SK-N-SH treated with all-trans-retinoic acid at 6 μM for 48 hours (cell line): ENCODE measurements at regions not wholly inside any gene's neighbourhood (a gene's known extent, or its start where the extent isn't known, plus 50 kb on each side); places are given as distances from the start of the nearest gene placed in this dataset.

Experiments
- ATAC-seq: fragments of 200-7000 bp; cut with Tn5 transposase; 3 replicates; pipeline ENCODE4 v1.9.1; 2020; ENCODE audit warnings: mild to moderate bottlenecking, moderate library complexity
- ARNTL ChIP-seq: fragments of 450-650 bp; formaldehyde crosslinking; IDR thresholded peaks from 2 replicates; pipeline ENCODE4 v1.5.0; 2020; ENCODE audit warnings: low read depth, mild to moderate bottlenecking, moderate library complexity, borderline replicate concordance
- BACH2 ChIP-seq: fragments of 250-450 bp; sonication (Bioruptor Pico); IDR thresholded peaks from 2 replicates; pipeline ENCODE4 v1.9.0; 2021; ENCODE audit warnings: mild to moderate bottlenecking, borderline replicate concordance
- CREB5 ChIP-seq: fragments of 250-450 bp; sonication (Bioruptor Pico); IDR thresholded peaks from 2 replicates; pipeline ENCODE4 v1.5.1; 2020; ENCODE audit warnings: low read depth, mild to moderate bottlenecking, moderate library complexity
- CSDC2 ChIP-seq: fragments of 250-450 bp; sonication (Bioruptor Pico); IDR thresholded peaks from 2 replicates; pipeline ENCODE4 v1.5.0; 2020; ENCODE audit warnings: mild to moderate bottlenecking, moderate library complexity
- CSRNP3 ChIP-seq: fragments of 250-450 bp; sonication (Bioruptor Pico); IDR thresholded peaks from 2 replicates; pipeline ENCODE4 v1.5.1; 2021; ENCODE audit warnings: mild to moderate bottlenecking, moderate library complexity
- ESRRG ChIP-seq: fragments of 250-450 bp; sonication (Bioruptor Pico); IDR thresholded peaks from 2 replicates; pipeline ENCODE4 v1.6.1; 2021; ENCODE audit warnings: mild to moderate bottlenecking
- GLIS3 ChIP-seq: fragments of 250-450 bp; sonication (Bioruptor Pico); IDR thresholded peaks from 2 replicates; pipeline ENCODE4 v1.5.0; 2020; ENCODE audit warnings: mild to moderate bottlenecking, moderate library complexity
- ISL1 ChIP-seq: fragments of 250-450 bp; sonication (Bioruptor Pico); IDR thresholded peaks from 2 replicates; pipeline ENCODE4 v2.1.2; 2022; ENCODE audit warnings: mild to moderate bottlenecking, moderate library complexity
- OSR1 ChIP-seq: fragments of 250-450 bp; sonication (Bioruptor Pico); IDR thresholded peaks from 2 replicates; pipeline ENCODE4 v1.8.0; 2022; ENCODE audit warnings: moderate library complexity, mild to moderate bottlenecking, inconsistent platforms
- PATZ1 ChIP-seq: fragments of 250-450 bp; sonication (Bioruptor Pico); IDR thresholded peaks from 2 replicates; pipeline ENCODE4 v1.8.0; 2020; ENCODE audit warnings: mild to moderate bottlenecking, moderate library complexity, borderline replicate concordance
- POU6F1 ChIP-seq: fragments of 250-450 bp; sonication (Bioruptor Pico); IDR thresholded peaks from 2 replicates; pipeline ENCODE4 v1.8.0; 2021; ENCODE audit warnings: low read depth, mild to moderate bottlenecking, moderate library complexity, borderline replicate concordance
- PPARA ChIP-seq: fragments of 250-450 bp; sonication (Bioruptor Pico); IDR thresholded peaks from 2 replicates; pipeline ENCODE4 v1.5.0; 2020; ENCODE audit warnings: mild to moderate bottlenecking, borderline replicate concordance
- RARB ChIP-seq: fragments of 250-450 bp; sonication (Bioruptor Pico); IDR thresholded peaks from 2 replicates; pipeline ENCODE4 v1.8.0; 2021; ENCODE audit warnings: mild to moderate bottlenecking, moderate library complexity
- SNAI2 ChIP-seq: fragments of 250-450 bp; sonication (Bioruptor Pico); IDR thresholded peaks from 2 replicates; pipeline ENCODE4 v1.5.0; 2020; ENCODE audit warnings: mild to moderate bottlenecking, moderate library complexity
- TCF4 ChIP-seq: fragments of 250-450 bp; sonication (Bioruptor Pico); IDR thresholded peaks from 2 replicates; pipeline ENCODE4 v1.8.0; 2021; ENCODE audit warnings: mild to moderate bottlenecking, moderate library complexity, borderline replicate concordance
- ZC3H10 ChIP-seq: fragments of 250-450 bp; sonication (Bioruptor Pico); IDR thresholded peaks from 2 replicates; pipeline ENCODE4 v1.5.1; 2021; ENCODE audit warnings: mild to moderate bottlenecking, moderate library complexity
- ZFP3 ChIP-seq: fragments of 250-450 bp; sonication (Bioruptor Pico); IDR thresholded peaks from 2 replicates; pipeline ENCODE4 v1.5.0; 2020; ENCODE audit warnings: mild to moderate bottlenecking, moderate library complexity
- ZFP30 ChIP-seq: fragments of 450-650 bp; formaldehyde crosslinking; IDR thresholded peaks from 2 replicates; pipeline ENCODE4 v1.5.0; 2022; ENCODE audit warnings: mild to moderate bottlenecking, moderate library complexity
- ZNF565 ChIP-seq: fragments of 450-650 bp; formaldehyde crosslinking; conservative IDR thresholded peaks from 2 replicates; pipeline ENCODE4 v1.5.0; 2020; ENCODE audit warnings: low read depth, mild to moderate bottlenecking, moderate library complexity
- ZNF70 ChIP-seq: fragments of 450-650 bp; formaldehyde crosslinking; IDR thresholded peaks from 2 replicates; pipeline ENCODE4 v1.5.0; 2020; ENCODE audit warnings: mild to moderate bottlenecking, moderate library complexity
- ZNF8 ChIP-seq: fragments of 450-650 bp; formaldehyde crosslinking; IDR thresholded peaks from 2 replicates; pipeline ENCODE4 v1.5.0; 2020; ENCODE audit warnings: mild to moderate bottlenecking, moderate library complexity
- TF ChIP-seq, protein P1 (sequence below): fragments of 250-450 bp; sonication (Bioruptor Pico); IDR thresholded peaks from 2 replicates; pipeline ENCODE4 v1.5.0; 2020; ENCODE audit warnings: mild to moderate bottlenecking, moderate library complexity

- no peak for TF ChIP-seq RARB (CRISPR knock-in tag)
Observed at GRCh38 chr16:49000594-49000993, 281.0 kb downstream of the CBLN1 start (continued).

- no peak for ATAC-seq
- TF ChIP-seq CREB5 (CRISPR knock-in tag) (no peak), GLIS3 (CRISPR knock-in tag) (no peak), ZNF8 (no peak), PPARA (CRISPR knock-in tag) (no peak), SNAI2 (CRISPR knock-in tag) (no peak), RARB (CRISPR knock-in tag) (no peak), ZNF565 (CRISPR knock-in tag) (no peak), ISL1 (CRISPR knock-in tag) (no peak), POU6F1 (CRISPR knock-in tag) (no peak), ARNTL (no peak), ZNF70 (CRISPR knock-in tag) (no peak), PATZ1 (CRISPR knock-in tag) (no peak), TCF4 (CRISPR knock-in tag) (no peak), ESRRG (no peak), ZC3H10 (CRISPR knock-in tag) (no peak), CSDC2 (CRISPR knock-in tag) (no peak)
- TF ChIP-seq, protein P1, sequence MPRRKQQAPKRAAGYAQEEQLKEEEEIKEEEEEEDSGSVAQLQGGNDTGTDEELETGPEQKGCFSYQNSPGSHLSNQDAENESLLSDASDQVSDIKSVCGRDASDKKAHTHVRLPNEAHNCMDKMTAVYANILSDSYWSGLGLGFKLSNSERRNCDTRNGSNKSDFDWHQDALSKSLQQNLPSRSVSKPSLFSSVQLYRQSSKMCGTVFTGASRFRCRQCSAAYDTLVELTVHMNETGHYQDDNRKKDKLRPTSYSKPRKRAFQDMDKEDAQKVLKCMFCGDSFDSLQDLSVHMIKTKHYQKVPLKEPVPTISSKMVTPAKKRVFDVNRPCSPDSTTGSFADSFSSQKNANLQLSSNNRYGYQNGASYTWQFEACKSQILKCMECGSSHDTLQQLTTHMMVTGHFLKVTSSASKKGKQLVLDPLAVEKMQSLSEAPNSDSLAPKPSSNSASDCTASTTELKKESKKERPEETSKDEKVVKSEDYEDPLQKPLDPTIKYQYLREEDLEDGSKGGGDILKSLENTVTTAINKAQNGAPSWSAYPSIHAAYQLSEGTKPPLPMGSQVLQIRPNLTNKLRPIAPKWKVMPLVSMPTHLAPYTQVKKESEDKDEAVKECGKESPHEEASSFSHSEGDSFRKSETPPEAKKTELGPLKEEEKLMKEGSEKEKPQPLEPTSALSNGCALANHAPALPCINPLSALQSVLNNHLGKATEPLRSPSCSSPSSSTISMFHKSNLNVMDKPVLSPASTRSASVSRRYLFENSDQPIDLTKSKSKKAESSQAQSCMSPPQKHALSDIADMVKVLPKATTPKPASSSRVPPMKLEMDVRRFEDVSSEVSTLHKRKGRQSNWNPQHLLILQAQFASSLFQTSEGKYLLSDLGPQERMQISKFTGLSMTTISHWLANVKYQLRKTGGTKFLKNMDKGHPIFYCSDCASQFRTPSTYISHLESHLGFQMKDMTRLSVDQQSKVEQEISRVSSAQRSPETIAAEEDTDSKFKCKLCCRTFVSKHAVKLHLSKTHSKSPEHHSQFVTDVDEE (CRISPR knock-in tag): no peak
Observed at GRCh38 chr16:48999508-48999907, 282.1 kb downstream of the CBLN1 start.

- TF ChIP-seq TCF4 (CRISPR knock-in tag) (no peak), ZC3H10 (CRISPR knock-in tag) (no peak), ZFP30 (CRISPR knock-in tag) (no peak), GLIS3 (CRISPR knock-in tag) (no peak), ZNF8 (no peak), ESRRG (no peak), OSR1 (CRISPR knock-in tag) (no peak), SNAI2 (CRISPR knock-in tag) (no peak), PATZ1 (CRISPR knock-in tag) (no peak), CSDC2 (CRISPR knock-in tag) (no peak), ZNF70 (CRISPR knock-in tag) (no peak), ISL1 (CRISPR knock-in tag) (no peak), POU6F1 (CRISPR knock-in tag) (no peak), ZNF565 (CRISPR knock-in tag) (no peak), PPARA (CRISPR knock-in tag) (no peak), CSRNP3 (CRISPR knock-in tag) (no peak), BACH2 (CRISPR knock-in tag) (no peak), ZFP3 (CRISPR knock-in tag) (no peak)
- TF ChIP-seq, protein P1 (CRISPR knock-in tag): no peak
- ATAC-seq: no peak
Observed at GRCh38 chr16:48999044-48999443, 282.6 kb downstream of the CBLN1 start.
